HG02981 (cell line): ENCODE measurements at regions not wholly inside any gene's neighbourhood (a gene's known extent, or its start where the extent isn't known, plus 50 kb on each side); places are given as distances from the start of the nearest gene placed in this dataset.

ENCODE experiments used
- ATAC-seq: cut with Tn5 transposase; IDR thresholded peaks from one replicate; pipeline ENCODE4 v1.9.1; 2021; ENCODE audit warnings: mild to moderate bottlenecking, moderate library complexity; ENCODE audit not compliant: unreplicated experiment

GRCh38 chr2:215522237-215522636 lies 86.4 kb upstream of the FN1 start:
- ATAC-seq = no peak

GRCh38 chr2:215521031-215521430 lies 85.2 kb upstream of the FN1 start:
- ATAC-seq = no peak

GRCh38 chr2:215517391-215517790 lies 81.5 kb upstream of the FN1 start:
- no peak for ATAC-seq

- ATAC-seq = no peak
These were observed 78.6 kb upstream of the FN1 start for GRCh38 chr2:215514516-215514915.

GRCh38 chr2:215511454-215512346 lies 75.8 kb upstream of the FN1 start:
- ATAC-seq = no peak

GRCh38 chr2:215507836-215508235 lies 72.0 kb upstream of the FN1 start:
- no peak for ATAC-seq

- no peak for ATAC-seq
These were observed 71.3 kb upstream of the FN1 start for GRCh38 chr2:215507136-215507535.

- no peak for ATAC-seq
These were observed 70.7 kb upstream of the FN1 start for GRCh38 chr2:215506604-215506990.

- no peak for ATAC-seq
These were observed 69.3 kb upstream of the FN1 start for GRCh38 chr2:215505044-215505786.

- ATAC-seq = no peak
These were observed 68.7 kb upstream of the FN1 start for GRCh38 chr2:215504547-215504946.

GRCh38 chr2:215503381-215503780 lies 67.5 kb upstream of the FN1 start:
- no peak for ATAC-seq

- ATAC-seq = no peak
These were observed 64.6 kb upstream of the FN1 start for GRCh38 chr2:215500466-215500865.

GRCh38 chr2:215499331-215499730 lies 63.5 kb upstream of the FN1 start:
- no peak for ATAC-seq

- no peak for ATAC-seq
These were observed 62.6 kb upstream of the FN1 start for GRCh38 chr2:215498431-215498830.

GRCh38 chr2:215493376-215493775 lies 57.5 kb upstream of the FN1 start:
- ATAC-seq = no peak

- no peak for ATAC-seq
These were observed 53.5 kb upstream of the FN1 start for GRCh38 chr2:215489288-215489848.

- ATAC-seq = no peak
These were observed 51.1 kb upstream of the FN1 start for GRCh38 chr2:215487002-215487372.

- no peak for ATAC-seq
These were observed 50.6 kb upstream of the FN1 start for GRCh38 chr2:215486291-215487001.
